Stromal cell of bone marrow (primary cell): ENCODE measurements at regions not wholly inside any gene's neighbourhood (a gene's known extent, or its start where the extent isn't known, plus 50 kb on each side); places are given as distances from the start of the nearest gene placed in this dataset.

Experiments used
- DNase-seq: peaks from one replicate; pipeline ENCODE4 v3.0.0-alpha.2; 2012; ENCODE audit warnings: low read depth

GRCh38 chr13:57784633-57785032 is 153.1 kb downstream of the PCDH17 start:
- DNase-seq: no peak

GRCh38 chr13:57787058-57787791 is 155.7 kb downstream of the PCDH17 start:
- DNase-seq: no peak

- DNase-seq: no peak
These were observed 168.1 kb downstream of the PCDH17 start for GRCh38 chr13:57799624-57800023.

GRCh38 chr13:57813651-57814050 is 182.1 kb downstream of the PCDH17 start:
- DNase-seq: no peak

GRCh38 chr13:57815600-57815999 is 184.1 kb downstream of the PCDH17 start:
- DNase-seq: no peak

GRCh38 chr13:57820924-57821323 is 189.4 kb downstream of the PCDH17 start:
- DNase-seq: no peak

- DNase-seq: no peak
These were observed 192.2 kb downstream of the PCDH17 start for GRCh38 chr13:57823704-57824103.

- no peak for DNase-seq
These were observed 192.6 kb downstream of the PCDH17 start for GRCh38 chr13:57824121-57824520.

GRCh38 chr13:57825066-57825465 is 193.5 kb downstream of the PCDH17 start:
- no peak for DNase-seq

- DNase-seq: no peak
These were observed 198.0 kb downstream of the PCDH17 start for GRCh38 chr13:57829496-57829895.

- DNase-seq: no peak
These were observed 200.6 kb downstream of the PCDH17 start for GRCh38 chr13:57832187-57832586.

- no peak for DNase-seq
These were observed 206.3 kb downstream of the PCDH17 start for GRCh38 chr13:57837801-57838200.

- no peak for DNase-seq
These were observed 212.0 kb downstream of the PCDH17 start for GRCh38 chr13:57843521-57843920.

GRCh38 chr13:57846600-57847173 is 215.1 kb downstream of the PCDH17 start:
- DNase-seq: no peak

GRCh38 chr13:57857945-57858344 is 226.4 kb downstream of the PCDH17 start:
- DNase-seq: no peak

- no peak for DNase-seq
These were observed 226.8 kb downstream of the PCDH17 start for GRCh38 chr13:57858376-57858775.

GRCh38 chr13:57862879-57863278 is 231.3 kb downstream of the PCDH17 start:
- DNase-seq: no peak

GRCh38 chr13:57865600-57866294 is 234.2 kb downstream of the PCDH17 start:
- DNase-seq: no peak

- DNase-seq: no peak
These were observed 243.0 kb downstream of the PCDH17 start for GRCh38 chr13:57874530-57874929.

GRCh38 chr13:57877601-57878000 is 246.1 kb downstream of the PCDH17 start:
- DNase-seq: no peak

GRCh38 chr13:57878291-57878690 is 246.7 kb downstream of the PCDH17 start:
- DNase-seq: no peak

- DNase-seq: no peak
These were observed 265.7 kb downstream of the PCDH17 start for GRCh38 chr13:57897225-57897624.

- no peak for DNase-seq
These were observed 267.6 kb downstream of the PCDH17 start for GRCh38 chr13:57899096-57899495.
